OCI-M1 (cell line): ENCODE measurements at regions not wholly inside any gene's neighbourhood (a gene's known extent, or its start where the extent isn't known, plus 50 kb on each side); places are given as distances from the start of the nearest gene placed in this dataset.

Experiments
- DNase-seq: peaks from one replicate; lab custom pipeline; 2025; lab: John Stamatoyannopoulos, UW

DNA sequence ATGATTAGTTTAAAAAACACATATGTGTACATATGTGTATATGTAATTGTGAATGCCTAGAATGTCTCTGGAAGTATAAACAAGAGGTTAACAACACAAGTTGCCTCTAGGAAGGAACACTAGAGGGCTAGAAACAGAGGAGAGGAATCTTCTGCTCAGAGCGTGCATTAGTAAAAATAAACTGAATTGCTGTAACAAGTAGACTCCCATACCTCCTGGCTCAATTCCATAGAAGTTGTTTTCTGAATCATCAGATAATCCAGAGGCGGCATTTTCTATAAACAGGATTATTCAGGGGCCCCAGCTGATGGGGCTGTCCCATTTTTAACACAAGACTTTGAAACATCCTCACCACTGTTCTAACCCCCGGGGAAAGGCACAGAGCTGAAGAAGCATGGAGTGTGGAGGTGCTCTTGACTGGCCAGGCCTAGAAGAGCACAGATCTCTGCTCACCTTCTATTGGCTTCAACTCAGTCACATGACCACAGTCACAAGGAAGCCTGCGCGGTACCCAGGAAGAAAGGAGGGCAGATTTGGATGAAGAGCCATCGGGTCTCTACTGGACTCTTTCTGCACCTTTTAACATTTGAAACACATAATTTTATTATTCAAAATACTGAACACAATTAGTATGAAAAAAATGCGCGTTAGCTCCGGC lies 145.7 kb downstream of the TLE3 start:
- no peak for DNase-seq

DNA sequence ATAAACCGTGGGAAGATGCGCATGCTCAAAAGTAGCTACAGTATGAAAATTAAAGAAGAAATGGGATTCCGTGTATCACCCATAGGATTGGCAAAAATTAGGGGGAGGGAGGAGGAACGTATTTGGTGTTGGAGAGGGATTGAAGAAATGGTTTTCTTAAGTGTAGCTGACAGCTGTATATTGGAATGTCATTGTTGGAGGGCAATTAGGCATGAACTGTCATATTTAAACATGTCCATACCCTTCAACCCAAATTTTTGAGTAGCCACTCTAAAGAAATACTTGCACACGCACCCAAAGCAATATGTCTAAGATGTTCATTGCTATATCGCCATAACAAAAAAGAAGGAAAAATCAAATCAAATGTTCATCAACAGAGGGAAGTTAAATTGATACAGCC lies 144.7 kb downstream of the TLE3 start:
- no peak for DNase-seq

DNA sequence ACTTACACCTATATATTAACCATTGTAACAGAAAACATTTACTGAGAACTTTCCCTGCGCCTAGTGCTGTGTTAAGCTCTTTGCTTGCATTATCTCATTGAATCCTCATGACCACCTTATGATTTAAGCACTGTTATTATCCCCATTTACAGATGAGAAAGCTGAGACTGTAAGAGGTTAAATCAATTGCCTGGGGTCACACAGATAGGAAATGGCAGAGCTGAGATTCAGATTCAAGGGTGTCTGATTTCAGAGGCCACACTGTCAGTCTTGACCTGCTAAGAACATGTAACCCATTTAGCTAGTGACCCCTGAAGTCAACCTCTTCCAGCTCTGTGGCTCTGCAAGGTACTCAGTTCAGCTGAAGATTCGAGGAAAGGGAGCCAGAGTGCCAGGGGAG lies 143.9 kb downstream of the TLE3 start:
- DNase-seq = no peak

DNA sequence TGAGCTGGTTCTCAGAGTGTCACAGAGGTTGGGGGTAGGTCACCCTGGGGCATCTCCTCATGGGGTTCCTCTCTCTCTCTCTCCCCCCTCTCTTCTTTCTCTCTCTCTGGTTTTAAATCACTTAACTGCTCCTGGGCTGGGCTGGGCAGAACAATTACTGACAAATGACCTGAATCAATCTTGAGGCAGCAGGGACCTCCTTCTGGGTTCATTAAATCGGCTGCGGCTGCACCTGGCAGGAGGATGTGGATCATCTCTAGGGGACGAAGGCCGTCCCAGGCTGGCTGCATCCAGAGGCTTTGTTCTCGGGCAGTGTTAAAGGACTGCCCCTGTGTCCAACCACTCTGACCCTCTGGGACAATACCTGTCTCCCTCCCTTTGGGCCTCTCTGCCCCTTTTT lies 143.1 kb downstream of the TLE3 start:
- no peak for DNase-seq

DNA sequence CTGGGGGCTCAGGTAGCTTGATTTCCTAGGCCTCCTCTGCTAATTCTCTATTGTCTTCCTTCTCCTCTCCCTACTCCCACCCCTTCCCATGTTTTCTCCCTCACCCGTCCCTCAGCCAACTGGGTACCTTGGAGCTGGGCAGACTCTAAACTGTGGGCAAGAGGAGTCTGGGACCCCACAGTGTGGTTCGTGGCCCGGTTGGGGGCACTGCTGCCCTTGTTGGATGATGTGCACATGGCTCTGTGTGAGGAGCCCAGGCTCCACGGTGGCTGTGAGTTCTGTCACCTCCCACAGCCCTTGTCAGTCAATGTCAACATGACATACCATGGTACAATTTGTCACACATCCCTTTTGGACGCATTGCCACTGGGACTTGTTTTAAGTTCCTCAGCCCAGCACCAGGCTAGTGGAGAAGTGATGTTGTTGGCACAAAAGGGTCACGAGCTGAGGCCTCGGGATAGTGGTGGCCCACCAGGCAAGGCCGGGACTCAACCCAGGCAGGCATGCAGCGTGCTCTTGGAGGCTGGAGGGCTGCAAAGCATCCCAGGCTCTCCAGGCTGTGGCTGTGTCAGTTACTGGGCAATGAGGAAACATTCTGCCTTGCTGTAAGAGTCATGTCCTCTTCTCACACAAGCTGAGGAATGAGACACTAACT lies 142.3 kb downstream of the TLE3 start:
- no peak for DNase-seq

DNA sequence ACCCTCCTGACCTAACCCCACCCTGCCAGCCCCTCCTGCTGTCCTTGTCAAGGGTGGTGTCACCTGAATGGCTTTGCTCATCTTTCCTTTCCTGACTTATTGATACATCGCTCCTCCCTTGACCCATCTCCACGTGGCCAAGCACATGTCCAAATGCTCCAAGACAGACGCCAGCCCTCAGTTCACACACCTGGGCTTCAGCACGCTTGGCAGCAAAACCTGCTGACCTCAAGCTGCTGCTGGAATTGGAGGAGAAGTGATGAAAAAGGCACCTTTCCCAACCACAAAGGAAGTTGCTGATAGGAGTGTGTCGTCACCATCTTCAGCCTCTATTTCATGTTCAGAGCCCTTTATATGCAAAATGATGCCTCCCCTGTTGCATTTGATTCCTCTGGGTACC lies 141.3 kb downstream of the TLE3 start:
- DNase-seq = no peak

DNA sequence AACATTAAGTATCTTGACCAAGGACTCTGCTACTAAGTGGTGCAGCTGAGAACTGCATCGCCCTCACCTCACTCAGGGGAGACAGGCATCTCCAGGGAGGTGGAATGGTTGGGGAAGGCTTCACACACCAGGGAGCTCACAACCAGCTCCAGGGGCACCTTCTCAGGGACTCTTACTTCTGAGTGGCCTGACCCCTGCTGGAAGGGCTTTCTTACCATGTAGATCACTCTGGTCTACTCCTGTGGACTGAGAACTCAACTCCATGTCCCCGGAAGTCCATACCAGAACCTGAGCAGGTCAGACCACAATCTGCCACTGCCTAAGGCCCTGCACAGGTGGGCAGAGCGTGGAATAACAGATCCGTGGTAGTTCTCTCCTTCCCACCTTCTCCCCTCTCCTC lies 140.5 kb downstream of the TLE3 start:
- DNase-seq = peak; percentile 1

DNA sequence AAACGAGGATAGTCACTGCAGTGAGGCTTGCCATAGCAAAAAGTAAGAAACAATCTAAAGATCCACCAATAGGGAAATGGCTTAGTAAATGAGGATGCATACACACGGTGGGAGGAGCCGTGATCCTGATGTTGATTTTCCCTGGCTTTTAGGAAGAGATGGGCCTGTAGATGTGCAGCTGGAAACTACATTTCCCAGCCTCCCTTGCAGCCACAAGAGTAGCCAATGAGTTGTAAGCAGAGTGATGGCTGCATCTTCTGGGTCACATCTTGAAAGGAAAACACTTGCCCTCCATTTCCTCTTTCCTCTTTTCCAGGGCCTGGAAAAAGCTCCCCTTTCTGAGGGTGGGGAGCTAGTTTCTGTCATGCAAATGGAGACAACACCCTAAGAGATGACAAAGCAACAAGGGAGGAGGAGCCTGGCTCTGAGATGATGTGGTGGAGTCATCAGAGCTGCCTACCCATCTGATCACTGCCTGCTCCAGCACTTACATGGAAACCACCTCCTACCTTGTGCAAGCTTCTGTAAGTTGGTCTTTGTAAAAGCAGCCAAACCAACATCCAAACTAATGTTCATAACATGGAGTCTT lies 139.1 kb downstream of the TLE3 start:
- no peak for DNase-seq

DNA sequence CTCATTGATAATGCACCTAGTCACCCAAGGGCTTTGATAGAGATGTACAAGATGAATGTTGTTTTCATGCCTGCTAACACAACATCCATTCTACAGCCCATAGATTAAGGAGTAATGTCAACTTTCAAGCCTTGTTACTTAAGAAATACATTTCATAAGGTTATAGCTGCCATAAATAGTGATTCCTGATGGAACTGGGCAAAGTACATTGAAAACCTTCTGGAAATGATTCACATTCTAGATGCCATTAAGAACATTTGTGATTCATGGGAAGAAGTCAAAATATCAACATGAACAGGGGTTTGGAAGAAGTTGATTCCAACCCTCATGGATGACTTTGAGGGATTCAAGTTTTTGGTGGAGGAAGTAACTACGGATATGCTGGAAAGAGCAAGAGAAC lies 135.2 kb downstream of the TLE3 start:
- DNase-seq = no peak

DNA sequence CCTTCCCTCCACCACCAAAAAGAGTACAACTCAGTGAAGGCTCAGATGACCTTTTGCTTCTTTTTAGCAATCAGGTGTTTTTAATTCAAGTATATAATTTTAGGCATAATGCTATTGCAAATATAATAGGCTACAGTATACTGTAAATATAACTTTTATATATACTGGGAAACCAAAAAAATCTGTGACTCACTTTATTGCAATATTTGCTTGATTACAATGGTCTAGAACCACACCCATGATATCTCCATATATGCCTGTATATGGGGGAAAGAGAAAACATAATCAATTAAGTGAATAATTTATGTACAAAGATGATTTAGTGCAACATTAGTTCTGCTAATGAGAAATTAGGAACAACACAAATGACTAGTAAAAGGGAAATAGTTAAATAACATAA lies 134.3 kb downstream of the TLE3 start:
- DNase-seq = no peak

DNA sequence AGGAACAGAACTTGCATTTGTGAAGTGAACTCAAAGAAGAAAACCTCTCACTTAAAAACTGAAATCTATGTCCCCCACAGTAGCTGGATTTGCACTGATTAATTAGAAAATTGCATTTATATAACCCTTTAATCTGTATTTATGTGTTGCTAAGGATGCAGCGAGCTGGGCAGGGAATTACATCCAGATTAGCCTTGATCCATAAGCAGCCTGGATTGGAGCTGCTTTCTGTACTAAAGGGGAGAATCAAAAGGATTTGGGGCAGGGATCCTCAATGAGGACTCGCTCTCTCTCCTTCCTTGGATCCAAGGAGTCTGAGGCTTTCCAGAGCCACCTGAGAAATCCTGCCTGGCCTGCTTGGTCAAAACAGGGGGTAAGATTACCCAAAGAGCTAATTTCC lies 125.9 kb downstream of the TLE3 start:
- DNase-seq = no peak

DNA sequence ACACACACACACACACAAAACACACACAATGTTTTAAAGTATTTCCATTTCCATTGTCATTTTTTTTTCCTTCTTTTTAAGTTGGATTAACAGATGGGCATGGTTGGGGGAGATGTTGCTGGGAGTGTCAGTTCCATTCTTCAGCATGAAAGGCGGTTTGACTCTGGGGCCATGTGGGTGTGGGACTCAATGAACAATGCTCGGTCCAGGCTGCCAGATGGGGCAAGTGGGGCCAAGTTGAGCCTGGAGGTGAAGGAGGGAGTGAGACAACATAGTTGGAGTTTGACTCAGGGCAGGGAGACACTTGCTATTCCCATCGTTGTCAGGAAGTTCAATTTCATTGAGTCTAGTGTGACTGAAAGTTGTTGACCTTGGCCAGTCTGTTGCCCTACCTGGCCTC lies 125.3 kb downstream of the TLE3 start:
- DNase-seq = no peak

DNA sequence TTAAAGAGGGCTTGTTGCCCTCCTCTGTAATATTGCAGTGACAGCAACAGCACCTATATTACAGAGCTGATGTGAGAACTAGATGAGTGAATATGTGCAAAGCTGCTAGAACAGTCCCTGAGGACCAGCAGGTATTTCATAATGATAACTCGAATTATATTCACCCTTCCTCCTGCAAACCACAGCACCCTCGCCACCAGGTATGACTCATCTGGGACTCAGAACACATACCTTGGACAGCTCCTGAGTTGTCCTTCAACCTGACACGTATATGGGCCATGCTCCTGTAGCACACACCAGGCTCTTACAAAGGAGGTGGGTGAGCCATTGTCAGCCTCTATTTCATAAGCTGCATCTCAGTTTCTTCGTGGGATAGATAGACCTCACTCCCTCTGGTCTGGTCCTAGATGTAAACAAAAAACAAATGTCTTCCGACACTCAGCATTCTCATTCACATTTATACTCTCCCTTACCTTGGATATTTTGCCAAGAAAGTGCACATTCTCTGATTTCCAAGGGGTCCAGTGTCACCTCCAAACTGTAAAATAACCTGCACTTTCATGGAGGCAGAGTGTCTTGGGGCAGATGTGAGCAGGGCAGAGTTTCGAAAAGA lies 124.5 kb downstream of the TLE3 start:
- peak; percentile 41 for DNase-seq

DNA sequence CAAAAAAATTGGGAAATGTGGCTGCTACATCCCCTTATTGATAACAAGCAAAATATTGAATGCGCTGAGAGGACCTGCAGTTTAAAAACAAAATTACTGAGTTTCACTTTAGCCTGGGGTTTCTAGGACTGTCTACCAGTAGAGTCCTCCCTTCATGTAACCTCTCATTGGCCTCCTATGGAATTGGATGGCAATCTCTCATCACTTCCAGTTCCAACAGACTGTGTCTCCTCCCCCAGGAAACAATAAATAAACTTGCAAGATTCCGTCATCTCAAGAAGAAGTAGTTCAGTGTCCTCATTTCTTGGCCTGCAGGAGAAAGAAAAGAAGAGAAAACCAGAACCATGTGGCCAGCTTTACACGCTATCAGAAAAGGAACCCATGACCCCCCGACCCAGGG lies 123.8 kb downstream of the TLE3 start:
- no peak for DNase-seq

DNA sequence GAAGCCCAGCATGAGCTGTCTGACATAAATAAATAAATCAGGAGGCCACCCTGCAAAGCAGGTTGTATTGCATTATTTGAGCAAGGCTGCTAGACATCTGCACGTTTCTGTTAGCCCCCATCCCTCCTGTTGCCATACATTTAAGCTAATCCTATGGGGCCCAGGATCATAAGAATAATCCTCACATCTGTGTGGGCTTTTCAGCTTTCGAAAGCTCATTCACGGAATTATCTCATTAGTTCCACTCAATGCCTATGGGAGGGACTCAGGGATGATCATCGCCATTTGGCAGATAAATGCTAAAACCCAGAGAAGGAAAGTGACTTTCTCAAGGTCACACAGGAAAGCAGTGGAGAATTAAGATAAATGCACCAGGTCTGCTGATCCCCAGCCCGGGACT lies 123.4 kb downstream of the TLE3 start:
- no peak for DNase-seq

DNA sequence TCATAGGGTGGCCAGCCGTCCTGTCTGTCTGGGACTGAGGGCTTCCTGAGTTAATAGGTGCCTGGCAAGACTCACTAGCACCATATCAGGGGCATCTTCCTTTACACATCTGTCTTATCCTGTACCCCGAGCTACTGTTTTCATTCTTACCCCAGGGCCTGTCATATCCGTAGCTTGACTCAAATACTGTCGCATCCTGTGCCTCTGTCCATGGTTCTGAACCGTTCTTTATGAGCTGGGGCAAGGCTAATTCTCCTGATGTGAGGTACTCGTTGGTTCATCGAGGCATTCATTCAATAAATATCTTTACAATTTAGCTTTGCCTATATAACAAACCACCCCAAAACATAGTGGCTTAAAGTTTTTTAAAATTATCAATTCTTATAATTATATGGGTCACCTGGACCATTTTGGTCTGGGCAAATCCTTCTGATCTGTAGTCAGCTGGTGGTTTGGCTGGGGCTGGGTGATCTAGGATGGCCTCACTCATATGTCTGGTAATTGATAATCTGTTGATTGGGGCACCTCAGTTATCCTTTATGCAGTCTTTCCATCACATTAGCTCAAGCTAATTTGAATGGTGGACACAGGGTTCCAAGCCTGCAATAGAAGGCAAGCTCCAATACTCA lies 121.2 kb downstream of the TLE3 start:
- DNase-seq = peak; percentile 65

DNA sequence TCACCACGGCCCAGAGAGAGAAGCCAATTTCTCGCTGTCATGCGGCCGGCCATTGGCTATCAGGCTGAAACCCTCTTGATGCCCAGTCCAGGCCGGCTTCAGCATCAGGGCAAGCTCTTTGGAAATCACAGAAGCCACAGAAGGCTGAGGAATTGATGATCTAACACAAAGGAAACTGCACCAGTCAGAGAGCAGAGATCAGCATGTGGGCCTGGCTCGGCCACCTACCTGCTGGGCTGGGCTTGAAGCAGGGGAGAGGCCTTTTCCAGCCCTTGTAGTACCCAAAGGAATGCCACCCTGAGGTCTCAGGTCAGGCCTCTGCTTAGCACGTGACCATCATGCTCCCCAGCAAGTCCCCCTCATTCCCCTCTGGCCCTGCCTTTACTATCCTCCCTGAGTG lies 119.1 kb downstream of the TLE3 start:
- DNase-seq = no peak

DNA sequence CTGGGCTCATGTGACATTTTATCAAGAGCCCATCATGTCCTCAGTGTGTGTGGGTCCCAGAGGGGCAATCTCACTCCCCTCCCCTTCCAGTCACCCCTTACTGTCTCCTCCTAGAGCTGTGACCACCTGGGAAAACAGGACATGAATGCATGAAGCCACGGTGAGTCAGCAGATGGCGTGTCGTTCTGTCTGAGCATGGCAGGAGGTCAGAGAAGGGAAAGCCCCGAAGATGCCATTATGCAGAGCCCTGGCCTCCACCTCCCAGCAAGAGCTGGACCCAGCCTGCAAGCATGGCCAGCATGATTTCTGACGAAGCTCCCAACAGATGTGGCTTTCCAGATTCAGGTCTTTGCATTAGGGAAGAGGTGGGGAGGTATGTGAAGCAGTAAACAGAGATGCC lies 118.5 kb downstream of the TLE3 start:
- DNase-seq = no peak

DNA sequence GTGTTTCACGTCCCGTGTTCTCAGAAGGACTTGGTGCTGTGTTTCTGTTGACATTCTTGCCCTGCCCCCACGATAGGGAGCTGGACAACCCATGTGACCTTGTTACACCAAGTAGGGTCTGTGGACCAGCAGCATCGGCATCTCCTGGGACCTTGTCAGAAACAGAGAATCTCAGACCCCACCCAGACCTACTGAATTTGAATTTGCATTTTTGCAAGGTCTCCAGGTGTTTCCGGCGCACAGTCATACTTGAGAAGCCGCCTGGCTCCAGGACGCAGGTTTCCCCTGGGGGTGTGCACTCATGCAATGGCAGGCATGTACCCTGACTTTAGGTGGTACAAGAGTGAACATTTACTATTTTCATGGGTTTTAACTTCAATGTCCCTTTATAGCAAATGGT lies 117.9 kb downstream of the TLE3 start:
- no peak for DNase-seq

DNA sequence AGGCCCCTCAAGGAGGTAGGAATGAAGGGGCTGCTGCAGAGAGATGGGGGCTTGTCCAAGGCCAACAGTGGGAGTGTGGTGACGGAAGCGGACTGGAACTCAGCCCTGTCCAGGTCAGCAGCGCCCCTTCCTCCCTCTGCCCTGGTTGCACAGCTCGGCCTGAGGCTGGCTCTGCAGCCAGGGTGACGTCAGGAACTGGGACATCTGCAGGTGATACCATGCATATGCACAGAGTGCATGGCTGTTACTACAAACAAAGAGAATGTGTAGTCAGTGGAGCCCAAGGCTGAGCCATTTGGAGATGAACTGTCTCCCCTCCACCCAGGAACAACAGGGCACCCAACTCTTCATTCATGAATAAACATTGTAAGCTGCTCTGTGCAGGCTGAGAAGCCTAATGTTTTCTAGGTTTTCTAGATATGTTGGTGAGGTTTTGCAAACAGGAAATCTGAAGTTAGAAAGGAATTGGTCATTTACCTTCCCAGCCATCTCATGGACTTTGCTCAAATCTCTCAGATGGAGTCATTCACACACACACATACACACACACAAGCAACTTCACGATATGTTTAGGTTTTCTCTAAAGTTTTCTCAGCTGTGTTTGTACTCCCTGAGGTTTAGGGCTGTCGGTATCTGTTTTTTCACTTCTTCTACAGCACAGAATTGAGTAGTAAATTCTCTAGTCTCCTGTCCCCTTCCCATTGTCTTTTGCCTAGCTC lies 117.2 kb downstream of the TLE3 start:
- no peak for DNase-seq

DNA sequence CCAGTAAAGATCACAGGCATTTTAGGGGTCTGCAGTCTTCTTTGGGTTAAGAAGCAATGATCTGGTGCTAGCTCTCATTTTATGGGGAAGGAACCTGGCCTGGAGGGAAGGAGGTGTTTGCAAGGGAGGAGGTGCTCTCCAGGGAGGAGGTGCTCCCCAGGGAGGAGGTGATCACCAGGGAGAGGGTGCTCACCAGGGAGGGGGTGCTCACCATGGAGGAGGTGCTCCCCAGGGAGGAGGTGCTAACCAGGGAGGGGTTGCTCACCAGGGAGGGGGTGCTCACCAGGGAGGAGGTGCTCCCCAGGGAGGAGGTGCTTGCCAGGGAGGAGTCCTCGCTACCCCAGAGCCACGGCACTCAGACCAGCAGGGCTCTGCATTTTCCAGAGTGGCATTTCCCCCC lies 115.7 kb downstream of the TLE3 start:
- no peak for DNase-seq

DNA sequence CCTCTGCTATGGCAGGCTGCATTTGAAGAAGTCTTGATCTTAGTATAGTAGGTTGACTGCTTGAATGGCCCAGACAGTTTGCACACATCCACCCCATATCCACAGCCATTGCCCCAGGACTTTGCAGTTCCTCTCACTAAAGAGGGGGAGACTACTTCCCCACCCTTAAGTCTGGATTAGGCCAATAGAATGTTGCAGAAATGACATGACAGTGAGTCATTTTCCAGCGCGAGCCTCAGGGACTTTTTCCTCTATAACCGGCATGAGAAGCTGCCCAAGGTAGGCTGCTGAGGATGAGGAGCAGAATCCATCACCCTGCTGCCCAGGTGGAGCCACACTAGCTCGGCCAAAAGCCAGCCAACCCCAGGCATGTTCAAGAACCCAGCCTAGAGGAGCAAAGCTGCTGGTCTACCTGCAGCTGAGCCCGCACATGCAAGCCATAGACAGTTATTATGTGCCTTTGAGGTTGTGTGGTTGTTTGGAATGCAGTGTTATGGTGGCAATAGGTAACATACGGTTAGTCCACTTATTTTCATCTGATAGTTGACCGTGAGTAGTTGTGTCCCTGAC lies 113.9 kb downstream of the TLE3 start:
- no peak for DNase-seq
